Left kidney (tissue), 1 donor: ENCODE measurements at regions not wholly inside any gene's neighbourhood (a gene's known extent, or its start where the extent isn't known, plus 50 kb on each side); places are given as distances from the start of the nearest gene placed in this dataset.

ENCODE experiments used
- DNase-seq: peaks from one replicate; pipeline ENCODE4 v3.0.0-alpha.2; 2013

- DNase-seq: no peak
Measured at GRCh38 chr13:104314321-104314720, 1248.1 kb upstream of the SLC10A2 start.

- DNase-seq: no peak
Measured at GRCh38 chr13:104310861-104311260, 1244.6 kb upstream of the SLC10A2 start.

- DNase-seq: no peak
Measured at GRCh38 chr13:104309431-104309830, 1243.2 kb upstream of the SLC10A2 start.

- DNase-seq: no peak
Measured at GRCh38 chr13:104301171-104301975, 1235.2 kb upstream of the SLC10A2 start.

GRCh38 chr13:104297075-104297474, 1230.9 kb upstream of the SLC10A2 start:
- DNase-seq: no peak

GRCh38 chr13:104296286-104296685, 1230.1 kb upstream of the SLC10A2 start:
- DNase-seq: no peak

GRCh38 chr13:104295537-104295936, 1229.3 kb upstream of the SLC10A2 start:
- DNase-seq: no peak

GRCh38 chr13:104289400-104289799, 1223.2 kb upstream of the SLC10A2 start:
- DNase-seq: no peak

GRCh38 chr13:104288496-104288895, 1222.3 kb upstream of the SLC10A2 start:
- peak; percentile 33 for DNase-seq

- DNase-seq: peak; percentile 38
Measured at GRCh38 chr13:104286566-104287290, 1220.5 kb upstream of the SLC10A2 start.

GRCh38 chr13:104281910-104282309, 1215.7 kb upstream of the SLC10A2 start:
- DNase-seq: no peak

- DNase-seq: no peak
Measured at GRCh38 chr13:104270731-104271130, 1204.5 kb upstream of the SLC10A2 start.

GRCh38 chr13:104267206-104267811, 1201.1 kb upstream of the SLC10A2 start:
- no peak for DNase-seq

- DNase-seq: no peak
Measured at GRCh38 chr13:104256701-104257100, 1190.5 kb upstream of the SLC10A2 start.

- DNase-seq: no peak
Measured at GRCh38 chr13:104253063-104253680, 1187.0 kb upstream of the SLC10A2 start.

GRCh38 chr13:104251931-104252330, 1185.7 kb upstream of the SLC10A2 start:
- no peak for DNase-seq

GRCh38 chr13:104246955-104247354, 1180.7 kb upstream of the SLC10A2 start:
- no peak for DNase-seq

GRCh38 chr13:104206450-104207044, 1140.3 kb upstream of the SLC10A2 start:
- no peak for DNase-seq

GRCh38 chr13:104204177-104204576, 1138.0 kb upstream of the SLC10A2 start:
- no peak for DNase-seq

GRCh38 chr13:104198801-104199200, 1132.6 kb upstream of the SLC10A2 start:
- no peak for DNase-seq

- no peak for DNase-seq
Measured at GRCh38 chr13:104196611-104197010, 1130.4 kb upstream of the SLC10A2 start.

GRCh38 chr13:104181526-104182231, 1115.5 kb upstream of the SLC10A2 start:
- no peak for DNase-seq
